Fibroblast of peridontal ligament (primary cell): ENCODE measurements at regions not wholly inside any gene's neighbourhood (a gene's known extent, or its start where the extent isn't known, plus 50 kb on each side); places are given as distances from the start of the nearest gene placed in this dataset.

ENCODE experiments used
- DNase-seq: peaks from one replicate; pipeline ENCODE4 v3.0.0-alpha.2; 2010; ENCODE audit errors: extremely low read depth

DNA sequence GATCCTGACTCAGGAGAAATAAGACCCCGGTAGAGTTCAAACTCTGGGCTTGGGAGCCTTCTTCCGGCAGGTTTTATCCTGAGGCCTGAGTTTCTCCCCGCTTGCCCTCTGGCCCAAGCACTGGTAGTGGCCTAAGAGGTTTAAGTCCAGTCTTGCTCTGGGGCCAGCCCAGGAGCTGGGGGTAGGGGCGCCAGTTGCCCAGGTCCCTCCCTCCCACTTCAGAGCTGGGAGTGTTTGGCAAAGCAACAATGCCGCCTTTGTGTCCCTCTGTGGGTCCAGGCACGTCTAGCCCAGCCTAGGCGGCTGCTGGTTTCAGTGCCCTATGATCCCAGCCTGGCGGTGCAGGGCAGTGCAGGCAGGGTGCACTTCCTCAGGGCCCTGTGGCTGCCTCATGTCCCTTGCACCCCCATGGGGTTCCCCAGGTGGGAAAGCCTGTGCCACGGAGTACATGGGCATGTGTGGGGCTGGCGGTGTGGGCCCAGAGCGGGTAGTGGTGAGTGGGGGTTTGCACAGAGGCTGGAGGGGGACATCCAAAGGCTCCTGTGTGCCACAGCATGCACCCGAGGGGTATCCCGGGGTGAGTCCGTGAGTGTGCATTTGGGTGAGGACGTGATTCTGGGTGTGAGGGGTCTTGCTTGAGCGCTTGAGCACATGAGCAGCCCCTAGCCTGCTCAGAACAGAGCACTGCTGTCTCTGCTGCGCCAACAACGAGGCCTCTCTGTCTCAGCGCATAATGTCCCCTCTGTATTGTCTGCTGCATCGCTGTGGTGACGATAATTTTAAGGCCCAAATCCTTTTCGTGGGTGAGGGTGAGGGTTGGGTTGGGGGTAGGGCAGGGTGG, 61.7 kb upstream of the PSD2 start:
- no peak for DNase-seq

DNA sequence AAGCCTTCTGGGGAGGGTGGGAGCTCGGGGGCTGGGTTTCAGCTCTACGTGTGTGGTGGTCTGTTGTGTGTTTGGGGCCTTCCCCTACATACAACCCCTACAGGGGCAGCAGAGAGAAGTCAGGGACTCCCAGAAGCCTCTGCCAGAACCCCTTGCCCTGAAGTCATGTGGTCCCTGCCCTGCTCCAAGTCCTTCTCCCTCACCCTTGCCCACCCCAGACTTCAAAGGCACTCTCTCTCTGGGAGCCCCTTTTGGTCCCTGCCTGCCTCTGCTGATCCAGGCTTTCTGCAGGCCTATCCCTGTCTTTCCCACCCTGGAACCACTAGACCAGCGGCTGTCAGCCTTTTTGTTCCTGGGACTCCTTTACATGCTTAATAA, 61.1 kb upstream of the PSD2 start:
- DNase-seq = no peak

DNA sequence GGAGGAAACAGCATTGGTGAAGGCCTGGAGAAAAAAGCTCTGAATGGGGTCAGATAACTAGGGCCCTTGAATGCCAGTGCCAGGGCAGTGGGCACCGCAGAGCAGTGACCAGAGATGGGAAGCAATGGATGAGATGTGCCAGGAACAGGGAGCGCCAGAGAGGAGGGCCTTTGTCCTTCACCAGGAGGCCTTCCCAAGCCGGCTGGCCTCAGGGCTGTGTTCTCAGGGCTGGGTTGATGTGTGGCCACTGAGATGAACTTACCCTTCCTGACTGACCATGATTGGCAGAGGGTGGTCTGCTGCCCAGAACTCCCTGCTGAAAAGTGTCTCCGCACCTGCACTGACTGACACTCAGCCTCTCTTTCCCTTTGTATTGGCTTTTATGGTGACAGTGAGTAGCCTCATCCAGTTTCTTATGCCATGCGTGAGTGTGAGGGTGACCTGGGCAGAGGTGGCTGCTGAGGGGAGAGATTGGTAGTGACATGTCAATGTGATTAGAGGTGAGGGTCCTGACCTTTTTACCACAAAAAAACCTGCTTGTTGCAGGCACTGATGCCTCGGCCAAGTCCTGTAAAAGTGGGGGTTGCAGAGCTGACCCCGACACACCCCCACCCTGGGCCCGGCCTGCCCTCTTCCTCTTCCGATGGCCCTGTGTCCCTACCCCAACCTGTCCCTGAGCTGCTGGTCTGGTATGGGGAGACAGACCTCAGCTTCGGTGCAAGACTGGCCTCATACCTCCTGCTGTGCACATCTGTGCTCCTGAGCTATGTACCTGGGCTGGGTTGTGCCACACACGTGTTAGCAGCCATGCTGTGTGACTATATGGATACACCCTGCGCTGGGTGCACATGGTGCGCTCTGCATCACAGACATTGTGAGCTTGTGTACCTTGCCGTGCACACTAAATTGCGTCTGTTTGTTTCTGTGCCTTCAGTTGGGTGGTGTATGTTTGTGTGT, 57.1 kb upstream of the PSD2 start:
- no peak for DNase-seq

DNA sequence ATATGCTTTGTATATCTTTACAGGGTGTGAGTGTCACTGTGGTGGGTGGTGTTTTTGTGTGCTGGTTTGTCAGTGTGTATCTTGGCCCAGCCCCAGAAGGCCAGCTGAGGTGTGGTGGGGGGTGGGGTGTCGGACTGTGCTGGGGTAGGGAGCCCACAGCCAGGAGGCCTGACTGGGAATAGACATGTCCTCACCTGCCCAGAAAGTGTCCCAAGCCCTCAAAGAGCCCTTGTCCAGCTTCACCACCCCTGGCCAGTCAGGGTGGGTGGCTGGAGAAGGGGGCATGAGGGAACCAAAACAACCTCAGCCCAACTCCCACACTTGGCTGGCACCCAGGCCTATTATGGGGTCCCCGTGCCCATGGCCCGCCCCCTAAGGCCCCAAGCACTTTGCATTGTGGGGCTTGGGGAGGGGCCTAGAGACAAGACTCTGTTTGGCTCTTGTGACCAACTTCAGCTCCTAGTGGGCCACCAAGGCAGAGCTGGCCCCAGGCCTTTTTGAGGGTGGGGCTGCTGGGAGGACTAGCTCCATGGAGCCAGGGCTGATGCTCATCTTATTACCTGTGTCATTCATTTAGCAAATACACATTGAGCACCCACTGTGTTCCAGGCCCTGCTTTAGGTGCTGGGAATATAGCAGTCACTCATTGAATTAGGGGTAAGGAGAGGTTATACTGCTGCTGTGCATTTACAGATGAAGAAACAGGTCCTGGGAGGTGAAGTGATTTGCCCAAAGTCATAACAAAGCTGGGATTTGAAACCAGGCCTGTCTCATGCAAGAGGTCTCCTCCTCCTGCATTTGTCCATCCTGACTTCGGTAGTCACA, 56.2 kb upstream of the PSD2 start:
- DNase-seq = no peak

DNA sequence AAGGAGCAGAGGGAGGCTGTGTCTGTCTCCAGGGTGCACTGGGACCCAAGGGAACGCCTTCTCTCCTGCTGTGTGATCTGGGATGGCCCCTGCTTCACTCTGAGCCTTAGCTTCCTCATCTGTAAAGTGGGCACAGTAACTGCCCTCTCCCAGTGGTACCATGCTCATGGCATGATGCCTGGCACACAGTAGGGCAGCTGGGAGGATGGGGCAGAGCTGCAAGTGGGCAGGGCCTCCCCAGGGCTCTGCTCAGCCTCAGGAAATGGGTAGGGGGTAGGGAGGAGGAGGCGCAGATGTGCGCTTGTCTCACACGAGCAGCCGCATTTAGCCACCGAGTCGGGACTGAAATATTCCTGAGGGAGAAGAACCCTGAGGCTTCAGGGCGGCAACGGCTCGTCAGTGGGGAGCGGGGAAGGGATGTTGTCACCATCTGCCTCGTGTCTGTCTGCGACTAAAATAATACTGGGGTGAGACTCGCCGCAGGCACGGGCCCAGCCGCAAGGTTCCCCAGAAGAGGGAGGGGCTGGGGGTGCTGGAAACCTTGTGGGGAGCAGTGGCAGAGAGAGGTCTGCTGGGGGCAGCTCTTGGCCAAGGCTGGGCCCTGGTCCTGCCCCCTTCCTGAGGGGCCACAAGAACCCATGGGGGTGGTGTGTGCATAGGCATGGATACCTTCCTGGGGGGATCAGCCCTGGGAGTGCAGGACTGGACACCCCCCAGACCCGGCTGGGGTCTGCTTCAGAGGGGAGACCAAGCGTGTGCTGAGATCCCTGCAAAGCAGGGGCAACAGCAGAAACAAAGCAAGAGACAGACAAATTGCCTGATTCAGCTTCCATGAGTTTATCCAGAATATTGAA, 55.2 kb upstream of the PSD2 start:
- no peak for DNase-seq

DNA sequence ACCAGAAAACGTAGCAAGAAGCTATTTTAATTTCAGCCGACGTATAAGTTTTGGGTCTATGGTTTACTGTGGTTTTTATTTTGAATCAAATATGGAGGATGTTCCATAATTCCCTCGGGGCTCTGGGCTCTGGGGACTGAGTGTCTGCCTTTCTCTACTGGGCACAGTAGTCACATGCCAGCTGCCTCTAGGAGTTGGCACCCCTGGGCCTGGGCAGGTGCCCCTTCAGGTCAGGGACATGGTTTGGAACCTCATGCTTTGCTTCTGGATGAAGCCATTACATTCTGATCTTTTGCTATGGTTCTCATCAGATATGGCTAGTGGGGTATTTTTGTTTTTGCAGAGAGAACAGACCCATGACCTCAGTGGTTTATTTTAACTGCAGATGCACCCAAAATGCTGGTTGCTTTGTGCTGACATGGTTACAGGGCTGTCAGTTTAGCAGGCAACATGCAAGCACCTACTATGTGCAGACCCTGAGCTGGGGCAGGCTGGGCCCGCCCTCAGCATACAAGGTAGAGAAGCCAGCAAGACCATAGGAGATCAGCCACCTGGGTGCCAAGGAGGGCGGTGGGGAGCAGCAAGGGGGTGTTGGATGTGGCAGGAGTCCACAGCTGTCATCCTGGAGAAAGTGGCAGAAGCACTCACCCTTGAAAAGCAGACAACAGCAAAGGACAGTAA, 54.5 kb upstream of the PSD2 start:
- DNase-seq = no peak

DNA sequence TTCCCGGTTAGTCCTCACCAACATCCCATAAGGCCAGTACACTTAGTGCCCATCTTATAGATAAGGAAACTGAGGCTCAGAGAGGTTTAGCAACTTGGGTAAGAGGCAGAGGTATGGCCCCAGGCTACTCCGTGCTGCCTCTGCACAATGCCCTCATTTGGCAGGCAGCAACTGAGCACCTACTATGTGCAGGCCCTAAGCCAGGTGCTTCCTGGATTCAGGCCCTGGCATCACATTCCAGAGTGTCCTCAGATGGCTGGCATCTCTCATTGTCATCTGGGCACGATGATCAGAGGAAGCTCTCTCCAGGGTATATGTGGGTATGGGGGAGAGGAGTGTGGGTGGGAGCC, 53.8 kb upstream of the PSD2 start:
- no peak for DNase-seq

DNA sequence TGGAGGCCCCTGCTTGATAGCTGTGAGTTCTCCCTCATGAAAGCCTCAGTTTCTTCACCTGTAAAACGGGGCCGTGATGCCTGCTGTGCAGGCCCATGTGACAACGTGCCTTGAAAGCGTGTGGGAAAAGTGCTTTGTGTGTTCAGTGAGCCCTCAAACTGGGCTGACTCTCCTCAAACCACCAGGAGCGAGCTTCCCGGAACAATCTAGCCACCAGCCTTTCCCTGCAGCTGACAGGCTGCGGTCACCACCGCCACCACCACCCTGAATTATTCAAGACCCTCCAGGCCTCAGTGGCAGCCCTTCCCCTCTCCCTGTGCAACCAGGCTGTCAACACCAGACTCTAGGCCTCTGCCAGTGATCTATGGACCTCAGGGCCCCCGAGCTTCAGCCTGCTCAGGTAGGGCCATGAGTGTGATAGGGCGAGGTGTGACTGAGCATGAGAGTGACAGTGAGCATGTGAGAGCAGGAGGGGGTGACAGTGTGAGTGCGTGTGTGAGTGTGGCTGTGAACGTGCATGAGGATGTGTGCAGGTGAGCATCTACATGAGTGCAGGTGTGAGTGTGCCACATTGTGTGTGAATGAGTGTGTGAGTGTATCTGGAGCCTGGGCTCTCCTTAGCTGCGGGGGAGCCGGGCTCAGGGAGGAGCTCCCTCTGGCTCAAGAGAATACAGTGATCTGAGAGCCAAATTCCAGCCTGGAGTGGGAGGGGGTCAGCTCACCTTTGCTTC, 53.3 kb upstream of the PSD2 start:
- DNase-seq = no peak

DNA sequence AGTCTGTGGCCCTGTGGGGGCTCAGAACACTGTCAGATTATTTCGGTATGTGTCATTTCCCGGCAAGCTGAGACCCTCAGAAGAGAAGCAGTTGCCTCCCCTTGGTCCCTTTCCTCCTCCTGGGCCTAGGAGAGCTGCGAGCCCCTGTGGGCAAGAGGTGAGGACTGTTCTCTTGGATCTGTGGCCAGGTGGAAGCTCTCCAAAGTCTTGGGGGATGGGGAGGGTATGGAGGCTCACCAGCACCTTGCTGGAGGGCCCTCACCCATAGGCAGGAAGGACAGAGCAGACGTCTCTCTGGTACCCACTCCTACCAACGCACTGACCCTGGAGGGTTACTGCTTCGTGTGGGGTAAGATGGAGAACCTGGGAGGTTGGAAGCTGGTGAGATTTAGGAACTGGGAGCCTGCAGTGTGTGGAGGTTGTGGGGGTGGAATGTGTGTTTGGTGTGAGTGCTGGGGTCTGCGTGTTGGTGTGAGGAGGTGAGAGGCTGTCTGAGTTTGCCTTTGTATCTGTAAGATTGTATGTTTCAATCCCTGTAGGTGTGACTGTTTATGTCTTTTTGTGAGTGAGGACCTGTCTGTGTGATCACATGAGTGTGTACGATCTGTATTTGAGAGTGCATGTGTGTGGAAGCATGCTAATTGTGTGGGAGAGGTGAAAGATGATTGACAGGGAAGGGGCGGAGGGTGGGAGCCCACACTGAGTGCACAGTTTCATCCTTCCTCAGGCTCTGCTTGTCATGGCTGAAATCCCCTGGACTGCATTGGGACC, 52.4 kb upstream of the PSD2 start:
- no peak for DNase-seq

DNA sequence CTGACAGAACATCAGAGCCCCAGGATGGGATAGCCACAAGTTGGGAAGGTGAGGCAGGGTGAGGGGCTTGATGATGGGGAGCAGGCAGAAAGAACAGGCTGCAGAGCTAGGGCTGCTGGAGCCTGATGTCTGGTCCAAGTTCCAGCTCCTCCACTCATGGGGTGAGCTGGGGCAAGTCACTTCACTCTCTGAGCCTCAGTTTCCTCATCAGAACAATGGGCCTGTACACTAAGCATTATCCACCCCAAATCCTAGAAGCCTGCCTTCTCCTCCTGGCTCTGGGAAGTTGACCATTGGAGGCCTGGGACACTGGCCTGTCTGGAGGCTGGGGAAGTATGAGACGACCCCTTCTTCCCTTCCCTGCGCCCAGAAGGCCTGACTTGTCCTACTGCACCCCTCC, 51.8 kb upstream of the PSD2 start:
- DNase-seq = no peak

DNA sequence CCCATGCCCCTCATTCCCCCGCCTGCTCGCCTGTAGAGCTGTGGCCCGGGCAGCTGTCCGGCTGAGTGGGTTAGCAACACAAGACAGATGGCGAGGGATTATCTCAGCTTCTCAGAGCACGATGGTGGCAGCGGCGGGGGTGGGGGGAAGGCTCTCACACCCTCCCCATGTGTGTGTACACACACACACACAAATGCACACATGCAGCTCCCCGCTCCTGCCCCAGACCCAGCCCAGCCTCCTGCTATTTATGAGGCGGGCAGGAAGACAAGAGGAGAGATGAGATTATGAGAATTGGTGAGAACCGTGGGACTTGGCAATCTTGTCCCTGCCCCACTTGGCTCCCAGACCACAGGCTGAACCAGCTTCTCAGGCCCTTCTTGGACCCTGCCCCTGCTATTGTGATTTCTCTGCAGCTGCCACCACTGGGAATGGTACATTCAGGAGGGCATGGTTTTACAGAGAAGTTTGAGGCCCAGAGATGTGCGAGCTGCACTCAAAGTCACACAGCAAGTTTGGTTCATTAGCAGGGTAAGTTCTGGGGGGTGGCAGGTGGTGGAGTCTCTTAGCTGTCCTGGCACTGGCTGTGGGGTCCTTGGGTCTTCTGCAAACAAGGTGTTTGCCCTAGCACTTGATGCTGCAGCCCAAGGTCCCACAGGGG, 51.0 kb upstream of the PSD2 start:
- no peak for DNase-seq

DNA sequence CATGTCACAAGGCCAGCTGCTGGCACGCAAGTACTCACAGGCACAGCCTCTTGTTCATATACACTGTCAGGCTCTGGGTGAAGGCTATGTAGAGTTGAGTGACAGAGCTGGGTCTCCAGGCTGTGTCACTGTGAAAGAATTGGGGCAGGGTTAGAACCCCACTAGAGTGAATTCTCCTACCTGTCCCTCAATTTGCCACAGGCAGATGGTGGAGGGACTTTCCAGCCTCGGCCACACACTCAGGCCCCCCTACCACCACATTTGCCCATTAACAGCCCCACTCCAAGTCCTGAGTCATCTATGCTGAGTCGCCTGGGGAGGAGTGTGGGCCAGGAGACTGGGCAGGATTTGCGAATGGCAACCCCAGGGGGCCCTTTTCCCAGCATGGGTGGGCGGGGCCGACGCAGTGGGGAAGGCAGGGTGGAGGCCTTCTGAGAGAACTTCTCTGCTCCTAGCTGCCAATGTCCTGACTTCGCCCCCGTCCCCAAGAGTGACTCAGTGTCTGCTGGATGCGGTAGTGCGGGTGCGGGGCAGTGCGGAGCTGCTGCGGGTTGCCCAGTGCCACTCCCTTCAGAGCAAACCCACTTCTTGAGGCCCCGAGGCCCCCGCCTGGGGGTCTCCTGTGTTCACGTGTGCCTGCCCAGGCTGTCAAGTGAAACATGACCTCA, 50.3 kb upstream of the PSD2 start:
- DNase-seq = peak; percentile 82

DNA sequence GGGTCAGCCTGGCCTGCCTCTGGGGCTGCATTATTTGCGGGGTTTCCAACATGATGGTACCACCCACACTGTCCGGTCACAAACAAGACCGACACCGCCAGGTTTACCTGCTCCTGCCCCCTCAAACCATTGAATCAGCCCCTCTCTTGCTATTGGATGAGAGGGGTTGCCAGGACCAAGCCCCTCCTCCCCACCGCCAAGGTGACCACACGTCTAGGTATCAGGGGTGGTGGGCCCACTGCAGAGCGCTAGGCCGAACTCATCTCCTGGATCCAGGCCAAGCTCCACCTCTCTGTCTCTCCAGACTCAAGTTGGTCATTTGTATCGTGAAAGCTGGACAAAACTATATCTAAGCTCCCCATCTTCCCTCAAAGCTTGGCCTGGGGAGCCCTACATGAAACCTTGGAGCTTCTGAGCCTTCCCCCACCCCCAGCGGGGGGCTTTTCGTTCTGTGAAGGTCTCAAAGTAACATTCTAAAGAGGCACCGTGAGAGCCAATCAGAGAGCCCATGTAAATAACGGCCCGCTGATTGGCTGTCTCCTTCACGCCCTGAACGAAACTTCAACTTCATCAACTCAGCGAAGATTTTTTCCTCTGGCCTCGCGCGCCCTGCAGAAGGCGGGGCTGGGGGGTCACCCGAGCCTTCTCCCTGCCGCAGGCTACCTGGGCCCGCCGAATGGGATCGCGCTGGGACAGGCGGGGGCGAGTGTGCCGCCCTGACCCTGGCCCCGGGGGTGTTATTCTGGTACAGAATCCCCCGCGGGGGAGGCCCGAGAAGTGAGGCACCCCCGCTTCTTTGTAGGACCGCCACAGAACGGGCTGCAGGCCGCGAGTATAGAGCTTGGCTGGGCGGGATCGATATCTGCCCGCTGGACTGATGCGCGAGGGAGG, 49.6 kb upstream of the PSD2 start:
- peak; percentile 67 for DNase-seq
